Tibial nerve (tissue), 4 donors: ENCODE measurements at regions not wholly inside any gene's neighbourhood (a gene's known extent, or its start where the extent isn't known, plus 50 kb on each side); places are given as distances from the start of the nearest gene placed in this dataset.

Source experiments
- CTCF ChIP-seq, 5 experiments: fragments of 200-600 bp in 3 of 5; fragments of 450-650 bp in 2 of 5; sonication (generic) in 3 of 5; IDR thresholded peaks; one replicate each; pipeline ENCODE4 v1.5.1; 2016 to 2019; ENCODE audit warnings: antibody characterized with exemption in 5 of 5, mild to moderate bottlenecking in 3 of 5, moderate library complexity in 2 of 5
- EP300 ChIP-seq, 2 donors: sonication (generic); formaldehyde crosslinking; IDR thresholded peaks; one replicate each; pipeline ENCODE4 v1.6.1; 2017; ENCODE audit warnings: antibody characterized with exemption in 2 of 2, mild to moderate bottlenecking in 1 of 2
- POLR2A ChIP-seq, 2 donors: fragments of 450-650 bp; IDR thresholded peaks; one replicate each; pipeline ENCODE4 v1.6.1; 2017; ENCODE audit warnings: antibody characterized with exemption in 2 of 2, mild to moderate bottlenecking in 2 of 2, moderate library complexity in 2 of 2

- no peak for TF ChIP-seq CTCF (IDR thresholded peaks at IDR 0.05)
- no peak for TF ChIP-seq POLR2A (IDR thresholded peaks at IDR 0.05)
- TF ChIP-seq EP300 (IDR thresholded peaks at IDR 0.05) = no peak
These were observed 490.6 kb upstream of the MARCKS start for GRCh38 chr6:113366505-113366904.
